Endothelial cell of umbilical vein (primary cell): ENCODE measurements at regions not wholly inside any gene's neighbourhood (a gene's known extent, or its start where the extent isn't known, plus 50 kb on each side); places are given as distances from the start of the nearest gene placed in this dataset.

Source experiments
- BruUV-seq: library from RNA; stranded (reverse); fragments of 400-500 nt; replicated peaks from 2 replicates; lab custom pipeline; 2021; lab: Mats Ljungman, UMichigan
- CTCF ChIA-PET: fragments of 300-600, 350-600 bp; sonication (Branson Sonifier 250); formaldehyde crosslinking; loops from one replicate; lab custom pipeline; 2021; ENCODE audit warnings: antibody characterized with exemption, inconsistent platforms; lab: Charles Lee
- POLR2A ChIA-PET: fragments of 300-600, 350-600 bp; sonication (Branson Sonifier 250); formaldehyde crosslinking; loops from one replicate; lab custom pipeline; 2021; ENCODE audit warnings: antibody characterized with exemption, inconsistent platforms; lab: Charles Lee
- DNase-seq: peaks from one replicate; pipeline ENCODE4 v3.0.0-alpha.2; 2011; ENCODE audit warnings: low read depth, low spot score
- FAIRE-seq: peaks from 2 replicates; lab custom pipeline; 2011; peaks lifted over from hg19 to GRCh38; lab: Jason Lieb, UNC
- H2AFZ ChIP-seq: 2 replicates; pipeline ENCODE4 v1.6.0; 2012; ENCODE audit warnings: low read depth, low read length, control low read depth, inconsistent platforms
- H3K27ac ChIP-seq: 2 replicates; pipeline ENCODE4 v1.5.1; 2011; ENCODE audit warnings: low read depth, mild to moderate bottlenecking, control low read depth, low read length, moderate library complexity; ENCODE audit not compliant: insufficient read depth
- H3K27me3 ChIP-seq, 2 experiments: 2 replicates each; pipeline versions ENCODE4 v1.6.0 to v1.6.1; 2011; ENCODE audit warnings: low read length in 2 of 2, mixed read lengths in 1 of 2; ENCODE audit not compliant: control insufficient read depth in 2 of 2, insufficient read depth in 2 of 2
- H3K36me3 ChIP-seq, 2 experiments: 2 replicates in 1 of 2; 3 replicates in 1 of 2; pipeline ENCODE4 v1.5.1; 2011; ENCODE audit warnings: low read length in 2 of 2, mild to moderate bottlenecking in 1 of 2, moderate library complexity in 1 of 2; ENCODE audit not compliant: control insufficient read depth in 2 of 2, insufficient read depth in 2 of 2; ENCODE audit errors: extremely low read depth in 1 of 2
- H3K4me1 ChIP-seq: 3 replicates; pipeline ENCODE4 v1.5.1; 2011; ENCODE audit warnings: mild to moderate bottlenecking, low read length; ENCODE audit not compliant: control insufficient read depth, insufficient read depth; ENCODE audit errors: extremely low read depth
- H3K4me2 ChIP-seq: 2 replicates; pipeline ENCODE4 v1.6.1; 2011; ENCODE audit warnings: low read length, control low read depth, mixed read lengths; ENCODE audit not compliant: insufficient read depth
- H3K4me3 ChIP-seq, 3 experiments: fragments of 200-600 bp in 1 of 3; sonication (generic), shearing (Covaris generic) in 1 of 3; replicated peaks in 1 of 3; 2 replicates each; pipeline ENCODE4 v1.5.1; 2011 to 2016; ENCODE audit warnings: control low read depth in 3 of 3, low read length in 3 of 3, mild to moderate bottlenecking in 2 of 3, inconsistent platforms in 1 of 3, low read depth in 1 of 3, moderate library complexity in 1 of 3; ENCODE audit not compliant: insufficient read depth in 1 of 3
- H3K79me2 ChIP-seq: 2 replicates; pipeline ENCODE4 v1.6.0; 2012; ENCODE audit warnings: low read length, inconsistent platforms; ENCODE audit not compliant: control insufficient read depth, insufficient read depth
- H3K9ac ChIP-seq: replicated peaks from 2 replicates; pipeline ENCODE3; 2011; ENCODE audit warnings: low read length, control low read depth; ENCODE audit not compliant: insufficient read depth; ENCODE audit errors: extremely low read depth
- H3K9me1 ChIP-seq: replicated peaks from 3 replicates; pipeline ENCODE4 v1.6.0; 2011; ENCODE audit warnings: mild to moderate bottlenecking, low read length; ENCODE audit not compliant: control insufficient read depth, insufficient read depth; ENCODE audit errors: extremely low read depth
- H3K9me3 ChIP-seq: replicated peaks from 2 replicates; pipeline ENCODE4 v1.5.1; 2012; ENCODE audit warnings: low read length, inconsistent platforms; ENCODE audit not compliant: control insufficient read depth, insufficient read depth
- H4K20me1 ChIP-seq: replicated peaks from 2 replicates; pipeline ENCODE3; 2011; ENCODE audit warnings: mild to moderate bottlenecking, low read length; ENCODE audit not compliant: control insufficient read depth, insufficient read depth; ENCODE audit errors: extremely low read depth
- EZH2 ChIP-seq: IDR thresholded peaks from 2 replicates; pipeline ENCODE4 v1.6.1; 2012; ENCODE audit warnings: borderline replicate concordance, low read depth, mild to moderate bottlenecking, moderate library complexity, low read length, inconsistent platforms; ENCODE audit not compliant: severe bottlenecking
- FOS ChIP-seq: IDR thresholded peaks from 2 replicates; pipeline ENCODE4 v1.6.1; 2011; ENCODE audit warnings: mild to moderate bottlenecking, low read length, moderate library complexity, borderline replicate concordance; ENCODE audit not compliant: insufficient read depth
- GATA2 ChIP-seq: IDR thresholded peaks from 2 replicates; pipeline ENCODE4 v1.7.0; 2011; ENCODE audit warnings: low read depth, mild to moderate bottlenecking, moderate library complexity, mixed read lengths, low read length; ENCODE audit not compliant: insufficient read length, insufficient read depth
- JUN ChIP-seq: IDR thresholded peaks from 2 replicates; pipeline ENCODE4 v1.6.1; 2011; ENCODE audit warnings: borderline replicate concordance, low read depth; ENCODE audit not compliant: insufficient read length, insufficient read depth
- MYC ChIP-seq: IDR thresholded peaks from one replicate; pipeline ENCODE4 v1.6.1; 2011; ENCODE audit warnings: mild to moderate bottlenecking, low read depth, low read length
- POLR2A ChIP-seq: IDR thresholded peaks from 2 replicates; pipeline ENCODE4 v1.6.1; 2012; ENCODE audit warnings: low read depth, mild to moderate bottlenecking, control low read depth, low read length
- POLR2AphosphoS5 ChIP-seq: IDR thresholded peaks from 2 replicates; pipeline ENCODE4 v1.6.1; 2012; ENCODE audit warnings: low read depth, mild to moderate bottlenecking, control low read depth, low read length, moderate library complexity; ENCODE audit not compliant: insufficient read depth
- dilution Hi-C: fragments of 300-500 bp; cut with MboI; formaldehyde crosslinking; loops from one replicate; pipeline ENCODE4 v1.15.0; 2019; ENCODE audit warnings: low sequenced_read_pairs; ENCODE audit not compliant: extremely low pct_ligation_motif_present
- intact Hi-C: fragments of 100-400 bp; cut with micrococcal nuclease; formaldehyde crosslinking; loops from one replicate; pipeline ENCODE4 v1.10.0; 2022
- TF ChIP-seq, protein P1 (sequence below), 2 donors: IDR thresholded peaks; 1 replicate in 1 of 2; 2 replicates in 1 of 2; pipeline ENCODE4 v1.5.1; 2011; ENCODE audit warnings: low read length in 2 of 2, mild to moderate bottlenecking in 2 of 2, moderate library complexity in 2 of 2, control low read depth in 1 of 2, inconsistent platforms in 1 of 2, low read depth in 1 of 2; ENCODE audit not compliant: insufficient read depth in 1 of 2; ENCODE audit errors: extremely low read depth in 1 of 2
- TF ChIP-seq, protein P2 (sequence below): IDR thresholded peaks from 2 replicates; pipeline ENCODE4 v1.6.1; 2011; ENCODE audit not compliant: insufficient read depth, insufficient read length

DNA sequence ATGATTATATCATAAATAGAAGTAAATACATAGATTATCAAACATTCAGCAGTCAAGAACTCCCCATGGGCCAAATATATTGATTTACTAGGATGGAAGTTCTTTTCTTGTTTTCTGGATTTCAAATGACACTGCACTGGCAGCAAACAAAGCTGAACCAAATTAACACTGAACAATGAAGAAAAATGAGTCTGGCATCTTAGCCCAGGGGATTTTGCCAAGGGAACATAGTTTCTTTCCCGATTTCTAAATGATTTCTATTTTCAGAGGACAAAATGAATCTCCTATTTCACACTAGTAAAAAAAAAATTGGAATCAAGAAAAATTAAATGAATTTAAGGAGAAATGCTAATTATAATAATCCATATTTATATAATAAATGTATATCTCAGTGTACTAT, 116.9 kb upstream of the FAM174A start:
- Histone ChIP-seq H3K4me2 (no peak overlapping the region), H3K79me2 (no peaks in the 10 kb centered on the region), H3K4me1 (peaks cover under 1% of the 10 kb centered on the region), H2AFZ (no peak overlapping the region), H3K9me3 (no peaks in the 10 kb centered on the region), H3K27me3 (no peaks in the 10 kb centered on the region), H4K20me1 (no peaks in the 10 kb centered on the region), H3K9ac (no peak overlapping the region), H3K36me3 (no peaks in the 10 kb centered on the region), H3K9me1 (no peaks in the 10 kb centered on the region), H3K4me3 (no peak overlapping the region), H3K27ac (no peak overlapping the region)
- no TSS peak for BruUV-seq
- POLR2A ChIA-PET, result no interaction called here
- no peak for DNase-seq
- CTCF ChIA-PET, result interaction anchor here (0.8 to 1.1 kb wide), 2 partner anchors 12 to 1313 kb away, joined by 3 read pairs; no protein-coding TSS in a partner anchor
- intact Hi-C loops, result no loop called here
- FAIRE-seq, result no peak
- dilution Hi-C loops, result no loop called here
- TF ChIP-seq JUN (no peak), POLR2A (no peak), GATA2 (no peak), EZH2 (no peak), FOS (no peak), POLR2AphosphoS5 (no peak), MYC (no peak)
- TF ChIP-seq, protein P1, sequence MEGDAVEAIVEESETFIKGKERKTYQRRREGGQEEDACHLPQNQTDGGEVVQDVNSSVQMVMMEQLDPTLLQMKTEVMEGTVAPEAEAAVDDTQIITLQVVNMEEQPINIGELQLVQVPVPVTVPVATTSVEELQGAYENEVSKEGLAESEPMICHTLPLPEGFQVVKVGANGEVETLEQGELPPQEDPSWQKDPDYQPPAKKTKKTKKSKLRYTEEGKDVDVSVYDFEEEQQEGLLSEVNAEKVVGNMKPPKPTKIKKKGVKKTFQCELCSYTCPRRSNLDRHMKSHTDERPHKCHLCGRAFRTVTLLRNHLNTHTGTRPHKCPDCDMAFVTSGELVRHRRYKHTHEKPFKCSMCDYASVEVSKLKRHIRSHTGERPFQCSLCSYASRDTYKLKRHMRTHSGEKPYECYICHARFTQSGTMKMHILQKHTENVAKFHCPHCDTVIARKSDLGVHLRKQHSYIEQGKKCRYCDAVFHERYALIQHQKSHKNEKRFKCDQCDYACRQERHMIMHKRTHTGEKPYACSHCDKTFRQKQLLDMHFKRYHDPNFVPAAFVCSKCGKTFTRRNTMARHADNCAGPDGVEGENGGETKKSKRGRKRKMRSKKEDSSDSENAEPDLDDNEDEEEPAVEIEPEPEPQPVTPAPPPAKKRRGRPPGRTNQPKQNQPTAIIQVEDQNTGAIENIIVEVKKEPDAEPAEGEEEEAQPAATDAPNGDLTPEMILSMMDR (IDR thresholded peaks at IDR 0.05; ENCODE audit: extremely low read depth in 1 of 2, insufficient read depth in 1 of 2, low read depth in 1 of 2, low read length in 2 of 2), result no peak
- TF ChIP-seq, protein P2, sequence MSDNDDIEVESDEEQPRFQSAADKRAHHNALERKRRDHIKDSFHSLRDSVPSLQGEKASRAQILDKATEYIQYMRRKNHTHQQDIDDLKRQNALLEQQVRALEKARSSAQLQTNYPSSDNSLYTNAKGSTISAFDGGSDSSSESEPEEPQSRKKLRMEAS, result no peak
